Stimulated activated CD8-positive, alpha-beta memory T cell treated with anti-CD3 and anti-CD28 coated beads, Interleukin-12 subunit alpha, Interleukin-12 subunit beta, amount 100 ng/mL, for 1 hour (primary cell): ENCODE measurements at regions not wholly inside any gene's neighbourhood (a gene's known extent, or its start where the extent isn't known, plus 50 kb on each side); places are given as distances from the start of the nearest gene placed in this dataset.
"Not testable (repeated sequence)": the region's sequence is repeated elsewhere in the genome, so short reads cannot be mapped to it uniquely, and the experiment has no call there.

Source experiments
- DNase-seq: peaks from one replicate; pipeline ENCODE4 v3.0.0-alpha.2; 2020; ENCODE audit warnings: low read depth

DNA sequence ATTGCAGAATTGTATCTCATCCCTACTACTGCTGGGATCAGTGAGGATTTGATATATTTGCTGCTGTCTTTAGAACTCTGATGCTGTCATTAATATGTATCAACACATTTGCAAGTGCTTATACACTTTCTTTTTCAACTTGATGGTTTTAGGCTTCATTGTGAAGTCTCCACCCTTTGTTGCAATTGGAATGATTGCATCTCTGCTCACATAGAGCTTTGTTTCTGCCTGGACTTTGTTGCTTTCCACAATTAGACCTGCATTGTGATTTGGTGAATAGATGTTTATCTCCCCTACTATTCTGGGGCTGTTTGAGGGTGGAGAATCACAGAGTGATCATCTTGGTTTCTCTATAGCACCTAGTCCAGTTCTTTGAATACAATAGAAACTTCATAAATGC, 666.7 kb downstream of the EPM2A start:
- no peak for DNase-seq

DNA sequence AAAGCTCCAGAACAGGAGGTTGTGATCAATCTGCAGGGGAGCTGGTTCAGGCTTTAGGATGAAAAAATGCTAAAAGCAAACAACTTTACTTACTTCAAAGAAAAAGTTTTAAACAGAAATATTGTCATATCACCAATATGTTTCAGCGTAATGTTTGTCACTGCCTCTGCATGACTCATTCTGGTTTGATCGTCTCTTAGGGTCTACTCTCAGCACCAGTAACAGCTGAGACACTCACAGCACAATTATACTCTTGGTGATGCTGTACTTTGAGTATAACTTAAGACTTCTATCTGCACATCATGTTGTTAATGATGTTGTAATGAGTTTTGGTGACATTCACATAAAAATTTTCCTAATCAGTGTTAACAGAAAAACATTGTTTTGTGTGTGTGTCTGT, 665.4 kb downstream of the EPM2A start:
- DNase-seq: no peak

DNA sequence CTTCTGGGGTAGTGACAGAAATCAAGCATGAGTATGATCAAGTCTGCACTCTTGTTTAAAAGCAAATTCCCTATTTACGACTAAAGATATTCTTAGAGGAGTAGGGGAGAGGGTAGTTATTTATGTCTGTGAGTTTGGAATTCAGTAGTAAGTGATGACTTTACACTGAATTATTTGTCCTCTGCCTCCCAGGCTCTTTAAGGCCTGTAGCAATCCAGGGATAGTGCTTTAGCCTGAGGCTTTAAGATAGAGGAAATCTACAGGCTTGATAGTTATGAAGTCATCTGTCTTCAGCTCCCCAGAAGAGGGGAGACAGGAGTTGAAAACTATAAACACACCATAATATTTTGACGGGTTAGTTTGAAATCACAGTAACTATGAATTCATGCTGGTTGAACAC, 664.5 kb downstream of the EPM2A start:
- DNase-seq: no peak

GRCh38 chr6:145071836-145072235, 663.5 kb downstream of the EPM2A start:
- no peak for DNase-seq

- no peak for DNase-seq
Observed at GRCh38 chr6:145073811-145074210, 661.5 kb downstream of the EPM2A start.

GRCh38 chr6:145074805-145075204, 660.5 kb downstream of the EPM2A start:
- DNase-seq: no peak

- DNase-seq: no peak
Observed at GRCh38 chr6:145075425-145075824, 659.9 kb downstream of the EPM2A start.

DNA sequence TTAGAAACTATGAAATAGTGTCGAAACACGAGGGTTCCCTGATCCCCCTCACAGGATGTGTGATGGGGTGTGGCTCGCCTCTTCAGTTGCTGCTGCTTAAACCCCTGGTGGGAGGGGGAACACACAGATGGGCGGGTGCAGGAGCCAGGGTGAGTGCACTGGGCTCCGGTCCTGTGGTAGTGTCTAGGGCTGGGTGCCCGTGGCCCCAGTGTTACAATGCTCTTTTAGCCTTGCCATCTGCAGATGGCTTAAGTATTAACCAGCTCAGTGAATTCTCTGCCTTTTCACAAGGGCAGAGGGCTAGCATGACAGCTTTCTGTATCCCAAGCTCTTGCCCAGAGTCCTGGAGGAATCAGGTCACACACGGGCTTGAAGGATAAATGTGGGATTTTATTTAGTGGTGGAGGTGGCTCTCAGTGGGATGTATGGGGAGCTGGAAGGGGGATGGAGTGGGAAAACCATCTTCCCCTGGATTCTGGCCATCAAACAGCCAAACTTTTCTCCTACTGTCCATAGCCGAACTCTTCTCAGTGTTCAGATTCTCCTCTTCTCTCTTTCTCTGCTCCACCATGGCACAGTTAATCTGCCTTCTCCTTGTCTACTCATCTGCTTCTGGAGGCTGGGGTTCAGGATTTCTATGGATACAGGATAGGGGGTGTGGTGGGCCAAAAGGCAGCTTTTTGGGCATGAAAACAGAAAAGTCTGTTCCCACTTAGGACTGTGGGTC, 659.0 kb downstream of the EPM2A start:
- no peak for DNase-seq

DNA sequence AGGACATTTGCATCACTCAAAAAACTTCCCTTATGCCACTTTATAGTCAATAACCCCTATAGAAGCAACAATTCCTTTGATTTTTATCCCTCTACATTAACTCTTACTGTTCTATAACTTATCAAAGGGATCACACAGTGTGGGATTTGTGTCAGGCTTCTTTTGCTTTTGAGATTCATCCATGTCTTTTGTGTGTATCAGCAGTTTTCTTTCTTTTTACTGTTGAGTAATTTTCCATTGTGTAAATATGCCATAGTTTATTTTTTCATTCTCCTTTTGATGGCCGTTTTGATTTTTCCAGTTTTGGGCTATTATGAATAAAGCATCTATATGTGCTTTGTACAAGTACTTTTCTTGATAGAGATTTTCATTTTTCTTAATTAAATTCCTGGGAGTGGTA, 657.9 kb downstream of the EPM2A start:
- no peak for DNase-seq

GRCh38 chr6:145080651-145081050, 654.7 kb downstream of the EPM2A start:
- no peak for DNase-seq

DNA sequence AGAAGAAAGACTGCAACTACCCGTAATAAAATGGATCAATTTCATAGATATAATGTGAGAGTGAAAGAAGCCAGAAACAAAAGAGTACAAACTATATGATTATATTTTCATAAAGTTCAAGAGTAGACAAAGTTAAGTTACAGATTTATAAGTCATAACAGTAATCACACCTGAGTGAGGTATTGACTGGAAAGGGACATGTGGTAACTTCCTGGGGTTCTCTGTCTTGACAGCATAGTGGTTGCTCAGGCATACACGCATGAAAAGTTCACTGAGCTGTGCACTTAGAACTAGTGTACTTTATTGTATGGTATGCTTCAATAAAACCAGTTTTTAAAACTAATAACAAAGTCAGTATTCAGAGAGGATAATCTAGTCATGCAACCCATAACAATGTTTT, 653.6 kb downstream of the EPM2A start:
- no peak for DNase-seq

DNA sequence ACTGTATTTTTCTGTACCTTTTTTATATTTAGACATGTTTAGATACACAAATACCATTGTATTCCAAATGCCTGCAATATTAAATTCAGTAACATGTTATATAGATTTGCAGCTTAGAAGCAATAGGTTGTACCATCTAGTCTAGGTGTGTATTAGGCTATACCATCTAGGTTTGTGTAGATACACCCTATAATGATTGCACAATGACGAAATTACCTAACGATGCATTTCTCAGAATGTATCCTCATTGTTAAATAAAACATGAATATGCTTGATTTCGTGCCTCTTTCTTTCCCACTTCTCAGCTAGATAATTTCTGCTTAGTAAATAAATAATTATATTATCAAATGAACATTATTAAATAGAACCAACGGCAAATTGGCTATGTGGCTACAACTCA, 653.0 kb downstream of the EPM2A start:
- DNase-seq: no peak

DNA sequence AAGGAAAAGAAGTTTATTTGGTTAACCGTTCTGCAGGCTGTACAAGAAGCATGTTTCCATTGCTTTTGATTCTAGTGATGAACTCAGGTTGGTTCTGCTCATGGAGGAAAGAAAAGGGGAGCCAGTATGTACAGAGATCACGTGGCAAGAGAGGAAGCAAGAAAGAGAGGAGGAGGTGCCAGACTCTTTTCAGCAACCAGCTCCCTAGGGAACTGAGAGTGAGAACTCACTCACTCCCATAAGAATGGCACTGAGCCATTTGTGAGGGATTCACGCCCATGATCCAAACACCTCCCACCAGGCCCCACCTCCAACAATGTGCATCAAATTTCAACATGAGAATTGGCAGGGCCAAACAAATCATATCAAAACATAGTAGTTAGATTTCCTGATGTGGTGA, 649.1 kb downstream of the EPM2A start:
- DNase-seq: no peak

DNA sequence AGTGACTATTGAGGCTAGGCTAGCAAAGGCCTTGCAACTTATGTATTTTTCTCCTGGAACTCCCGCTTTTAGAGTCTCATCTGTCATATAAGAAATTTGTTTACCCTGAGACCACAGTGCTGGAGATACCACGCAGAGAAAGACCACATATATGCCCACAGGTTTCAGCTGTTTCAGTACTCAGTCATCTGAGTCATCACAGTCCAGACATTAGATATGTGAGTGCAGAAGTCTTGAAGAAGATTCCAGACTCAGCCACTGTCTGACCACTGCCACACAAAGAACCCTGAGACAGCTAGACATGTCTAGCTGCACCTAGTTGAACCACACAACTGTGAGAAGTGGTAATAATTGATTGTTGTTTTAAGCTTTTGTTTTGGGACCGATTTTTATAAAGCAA, 648.3 kb downstream of the EPM2A start:
- DNase-seq: no peak

GRCh38 chr6:145090801-145091585, 644.3 kb downstream of the EPM2A start:
- no peak for DNase-seq

- DNase-seq: no peak
Observed at GRCh38 chr6:145091586-145092142, 643.7 kb downstream of the EPM2A start.

- no peak for DNase-seq
Observed at GRCh38 chr6:145092554-145092953, 642.8 kb downstream of the EPM2A start.

GRCh38 chr6:145093226-145093625, 642.1 kb downstream of the EPM2A start:
- DNase-seq: no peak

GRCh38 chr6:145096846-145097245, 638.5 kb downstream of the EPM2A start:
- DNase-seq: no peak

DNA sequence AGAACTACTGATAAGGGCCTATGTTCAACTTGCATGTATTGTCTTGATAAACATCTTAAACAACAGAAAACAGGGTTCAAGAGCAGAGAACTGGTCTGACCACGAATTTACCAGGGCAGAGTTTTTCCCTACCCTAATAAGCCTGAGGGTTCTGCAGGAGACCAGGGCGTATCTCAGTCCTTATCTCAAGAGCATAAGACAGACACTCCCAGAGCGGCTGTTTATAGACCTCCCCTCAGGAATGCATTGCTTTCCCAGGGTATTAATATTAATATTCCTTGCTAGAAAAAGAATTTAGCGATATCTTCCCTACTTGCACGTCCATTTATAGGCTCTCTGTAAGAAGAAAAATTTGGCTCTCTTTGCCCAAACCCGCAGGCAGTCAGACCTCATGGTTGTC, 637.2 kb downstream of the EPM2A start:
- not testable (repeated sequence) for DNase-seq

GRCh38 chr6:145099713-145100112, 635.6 kb downstream of the EPM2A start:
- no peak for DNase-seq

DNA sequence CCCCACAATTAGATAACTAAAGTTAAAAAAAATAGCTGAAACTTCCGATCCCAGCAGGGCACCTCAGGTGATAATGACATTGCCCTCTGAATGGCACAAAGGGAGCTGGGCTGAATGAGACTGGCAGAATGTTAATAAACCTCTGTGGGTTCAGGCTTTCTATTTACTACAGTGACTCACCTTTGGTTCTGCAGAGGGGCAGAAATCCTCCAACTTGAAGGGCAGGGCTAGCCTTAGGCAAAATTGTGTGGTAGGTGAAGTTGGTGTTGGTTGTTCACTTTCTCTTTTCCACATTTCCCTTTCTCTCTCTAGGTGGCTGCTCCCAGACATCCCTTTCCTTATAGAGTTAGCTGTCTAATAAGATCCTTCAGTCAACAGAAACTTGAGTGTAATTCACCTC, 625.2 kb downstream of the EPM2A start:
- no peak for DNase-seq

GRCh38 chr6:145111407-145111806, 623.9 kb downstream of the EPM2A start:
- not testable (repeated sequence) for DNase-seq
